ENCODE measurements at regions not wholly inside any gene's neighbourhood (a gene's known extent, or its start where the extent isn't known, plus 50 kb on each side); places are given as distances from the start of the nearest gene placed in this dataset.
A peak's percentile ranks its signal among the peaks of the same experiment; 100 is the strongest.

DNA sequence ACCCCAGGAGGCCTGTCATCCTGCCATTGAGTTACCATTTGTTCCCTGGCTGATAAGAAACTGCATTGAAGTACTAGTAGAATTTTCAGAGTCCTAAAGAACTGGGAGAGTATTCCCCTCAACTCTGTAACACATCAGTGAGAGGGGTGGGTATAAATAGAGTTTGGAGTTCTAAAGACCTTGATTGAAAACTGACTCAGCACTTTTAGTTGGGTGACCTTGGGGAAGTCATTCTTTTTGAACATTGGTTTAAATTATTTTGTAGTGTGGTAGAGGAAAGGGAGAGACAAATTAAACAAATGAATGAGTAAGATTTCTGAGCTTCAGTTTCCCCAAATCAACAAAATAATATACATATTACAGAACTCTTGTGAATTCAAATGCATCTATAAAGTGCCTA is 344.5 kb upstream of the THBS1 start:
- H3K4me3 ChIP-seq (ENCODE audit: control insufficient read depth, low read depth, low read length), result no peak overlapping the region
- TF ChIP-seq, protein P1, sequence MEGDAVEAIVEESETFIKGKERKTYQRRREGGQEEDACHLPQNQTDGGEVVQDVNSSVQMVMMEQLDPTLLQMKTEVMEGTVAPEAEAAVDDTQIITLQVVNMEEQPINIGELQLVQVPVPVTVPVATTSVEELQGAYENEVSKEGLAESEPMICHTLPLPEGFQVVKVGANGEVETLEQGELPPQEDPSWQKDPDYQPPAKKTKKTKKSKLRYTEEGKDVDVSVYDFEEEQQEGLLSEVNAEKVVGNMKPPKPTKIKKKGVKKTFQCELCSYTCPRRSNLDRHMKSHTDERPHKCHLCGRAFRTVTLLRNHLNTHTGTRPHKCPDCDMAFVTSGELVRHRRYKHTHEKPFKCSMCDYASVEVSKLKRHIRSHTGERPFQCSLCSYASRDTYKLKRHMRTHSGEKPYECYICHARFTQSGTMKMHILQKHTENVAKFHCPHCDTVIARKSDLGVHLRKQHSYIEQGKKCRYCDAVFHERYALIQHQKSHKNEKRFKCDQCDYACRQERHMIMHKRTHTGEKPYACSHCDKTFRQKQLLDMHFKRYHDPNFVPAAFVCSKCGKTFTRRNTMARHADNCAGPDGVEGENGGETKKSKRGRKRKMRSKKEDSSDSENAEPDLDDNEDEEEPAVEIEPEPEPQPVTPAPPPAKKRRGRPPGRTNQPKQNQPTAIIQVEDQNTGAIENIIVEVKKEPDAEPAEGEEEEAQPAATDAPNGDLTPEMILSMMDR (IDR thresholded peaks at IDR 0.05; ENCODE audit: control insufficient read depth, insufficient read depth, low read depth, low read length, missing control alignments), result no peak

DNA sequence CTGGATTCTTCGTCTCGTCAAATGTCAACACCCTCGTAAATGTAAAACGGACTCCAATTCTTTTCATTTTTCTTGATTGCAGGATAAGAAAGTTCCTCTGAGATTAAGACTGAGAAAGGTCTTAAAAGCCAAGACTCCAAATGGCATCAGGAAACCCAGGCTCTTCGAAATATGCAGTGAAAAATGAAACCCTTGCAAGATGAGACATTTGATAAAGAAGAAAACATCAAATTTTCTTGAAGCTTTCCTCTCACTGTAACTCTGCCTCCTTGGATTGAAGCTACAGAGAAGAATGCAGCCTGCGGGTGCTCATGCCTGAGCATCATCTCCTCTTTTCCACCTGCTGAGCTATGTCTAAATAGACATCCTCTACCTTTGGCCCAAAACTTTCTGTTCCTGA is 342.4 kb upstream of the THBS1 start:
- TF ChIP-seq, protein P1 (IDR thresholded peaks at IDR 0.05; ENCODE audit: control insufficient read depth, insufficient read depth, low read depth, low read length, missing control alignments), result no peak
- DNase-seq (ENCODE audit: low read depth), result no peak
- no peak overlapping the region for H3K4me3 ChIP-seq (ENCODE audit: control insufficient read depth, low read depth, low read length)

More for the DNA sequence above, 344.5 kb upstream of the THBS1 start:
- DNase-seq (ENCODE audit: low read depth), result no peak

DNA sequence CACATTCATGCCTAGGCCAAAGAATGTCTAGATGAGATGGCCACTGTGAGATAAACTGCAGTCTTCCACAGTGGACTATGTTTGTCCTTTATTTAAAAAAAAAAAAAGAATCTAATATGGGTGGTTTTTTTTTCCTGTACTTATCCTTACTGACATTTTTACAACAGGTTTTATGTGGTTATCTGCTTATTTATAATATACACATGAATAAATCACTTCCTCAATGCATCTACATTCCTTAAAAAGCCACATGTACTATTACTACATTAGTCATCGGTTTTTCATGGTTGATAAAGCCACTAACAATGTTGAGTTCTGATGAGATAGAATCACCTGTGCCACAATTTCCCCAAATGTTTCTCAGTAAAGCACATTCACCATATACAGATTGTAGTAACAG is 341.3 kb upstream of the THBS1 start:
- TF ChIP-seq, protein P1 (IDR thresholded peaks at IDR 0.05; ENCODE audit: control insufficient read depth, insufficient read depth, low read depth, low read length, missing control alignments), result no peak
- no peak overlapping the region for H3K4me3 ChIP-seq (ENCODE audit: control insufficient read depth, low read depth, low read length)
- DNase-seq (ENCODE audit: low read depth), result peak; percentile 67

DNA sequence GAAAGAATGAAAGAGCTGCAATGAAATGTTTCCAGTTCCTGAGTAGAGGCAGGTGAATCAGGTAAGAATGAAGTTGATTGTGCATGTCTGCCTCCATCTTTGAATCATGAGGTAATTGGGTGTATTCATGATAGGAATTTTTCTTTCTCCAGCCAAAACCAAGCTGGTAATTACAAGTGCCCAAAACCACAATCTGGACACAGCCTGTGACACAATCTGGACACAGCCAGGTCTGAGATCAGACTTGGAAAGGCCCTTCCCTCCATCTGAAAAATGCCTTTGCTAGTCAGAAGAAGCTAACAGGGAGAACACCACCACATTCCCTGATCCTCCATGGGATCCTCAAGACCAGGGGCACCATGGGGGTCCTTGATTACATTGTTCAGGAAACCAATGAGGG is 338.5 kb upstream of the THBS1 start:
- DNase-seq (ENCODE audit: low read depth), result peak; percentile 77
- H3K4me3 ChIP-seq (ENCODE audit: control insufficient read depth, low read depth, low read length), result no peak overlapping the region
- TF ChIP-seq, protein P1 (IDR thresholded peaks at IDR 0.05; ENCODE audit: control insufficient read depth, insufficient read depth, low read depth, low read length, missing control alignments), result no peak

DNA sequence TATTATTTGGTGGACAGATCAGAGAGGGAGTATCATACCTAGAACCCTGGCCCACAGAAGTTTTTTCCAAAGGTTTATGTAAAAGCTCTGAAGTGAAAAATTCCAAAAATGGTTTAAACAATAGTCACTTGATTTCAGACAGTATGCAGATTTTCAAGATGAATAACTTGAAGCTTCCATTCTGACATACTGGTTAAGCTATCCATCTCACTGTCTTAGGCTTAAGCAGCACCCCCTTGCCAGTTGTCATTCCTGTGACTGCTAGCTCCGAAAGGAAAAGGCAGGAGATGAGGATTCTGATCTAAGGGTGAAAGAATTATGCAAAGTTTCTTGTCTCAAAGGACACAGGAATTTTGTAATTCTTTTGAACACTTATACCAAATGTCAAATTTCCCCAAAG is 337.5 kb upstream of the THBS1 start:
- H3K4me3 ChIP-seq (ENCODE audit: control insufficient read depth, low read depth, low read length), result no peak overlapping the region
- no peak for DNase-seq (ENCODE audit: low read depth)
- TF ChIP-seq, protein P1 (IDR thresholded peaks at IDR 0.05; ENCODE audit: control insufficient read depth, insufficient read depth, low read depth, low read length, missing control alignments), result no peak

DNA sequence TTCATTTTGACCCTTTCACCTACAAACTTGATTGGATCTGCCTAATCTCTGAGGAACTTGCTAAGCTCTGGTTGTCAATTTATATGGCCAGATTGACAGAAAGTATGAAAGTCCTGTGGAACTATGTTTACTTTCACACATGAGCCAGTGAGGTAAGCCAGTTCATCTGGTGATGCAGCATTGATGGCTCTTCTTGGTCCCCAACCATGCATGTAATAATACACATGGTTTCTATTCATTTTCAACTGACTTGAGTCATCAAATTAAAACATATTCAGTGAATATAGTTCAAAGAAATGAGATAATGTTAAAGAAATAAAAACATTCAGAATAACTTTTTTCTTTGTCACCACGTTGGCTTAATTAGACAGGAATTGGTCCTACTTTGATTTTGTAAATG is 336.1 kb upstream of the THBS1 start:
- no peak overlapping the region for H3K4me3 ChIP-seq (ENCODE audit: control insufficient read depth, low read depth, low read length)
- TF ChIP-seq, protein P1 (IDR thresholded peaks at IDR 0.05; ENCODE audit: control insufficient read depth, insufficient read depth, low read depth, low read length, missing control alignments), result no peak
- DNase-seq (ENCODE audit: low read depth), result no peak

DNA sequence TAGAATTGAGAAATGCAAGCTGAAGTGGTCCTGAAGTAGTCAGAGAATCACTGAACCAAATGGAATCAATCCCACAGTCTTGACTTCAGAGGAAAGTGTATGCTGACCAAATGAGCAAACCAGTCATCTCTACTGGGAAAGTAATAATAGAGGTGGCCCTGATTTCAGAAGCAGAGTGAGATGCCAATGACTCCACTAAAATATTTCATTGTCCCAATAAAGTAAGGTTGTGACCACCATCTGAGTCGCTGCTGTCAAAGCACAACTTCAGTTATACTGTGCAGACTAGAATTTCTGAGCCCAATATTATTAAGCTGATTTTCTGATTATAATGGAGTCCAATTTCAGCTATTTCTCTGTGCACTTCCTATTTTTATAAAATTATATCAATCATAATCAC is 334.4 kb upstream of the THBS1 start:
- TF ChIP-seq, protein P1 (IDR thresholded peaks at IDR 0.05; ENCODE audit: control insufficient read depth, insufficient read depth, low read depth, low read length, missing control alignments), result no peak
- H3K4me3 ChIP-seq (ENCODE audit: control insufficient read depth, low read depth, low read length), result no peak overlapping the region
- no peak for DNase-seq (ENCODE audit: low read depth)

Data from AG09309 (cell line).